Neural crest cell (in vitro differentiated cells): ENCODE measurements at regions not wholly inside any gene's neighbourhood (a gene's known extent, or its start where the extent isn't known, plus 50 kb on each side); places are given as distances from the start of the nearest gene placed in this dataset.

Source experiments
- DNase-seq: peaks from one replicate; pipeline ENCODE4 v3.0.0; 2021; ENCODE audit warnings: low read depth, mixed read lengths, low spot score
- H3K27ac Mint-ChIP-seq: one replicate; pipeline ENCODE4 v1.8.0; 2021; ENCODE audit warnings: mild to moderate bottlenecking, mixed read lengths; ENCODE audit not compliant: unreplicated experiment
- H3K27me3 Mint-ChIP-seq: 2 replicates; pipeline ENCODE4 v1.8.0; 2021; ENCODE audit warnings: low read depth, mild to moderate bottlenecking, mixed read lengths
- H3K36me3 Mint-ChIP-seq: 2 replicates; pipeline ENCODE4 v1.8.0; 2021; ENCODE audit warnings: low read depth, mild to moderate bottlenecking, mixed read lengths
- H3K4me1 Mint-ChIP-seq: 2 replicates; pipeline ENCODE4 v1.8.0; 2021; ENCODE audit warnings: mixed read lengths
- H3K4me3 Mint-ChIP-seq: one replicate; pipeline ENCODE4 v1.8.0; 2021; ENCODE audit warnings: mild to moderate bottlenecking, mixed read lengths
- H3K9me3 Mint-ChIP-seq: 2 replicates; pipeline ENCODE4 v1.8.0; 2021; ENCODE audit warnings: mixed read lengths
- TF ChIP-seq, protein P1 (sequence below): fragments of 200-600 bp; sonication (generic); conservative IDR thresholded peaks from 2 replicates; pipeline ENCODE4 v1.5.0; 2021; ENCODE audit warnings: antibody characterized with exemption, mild to moderate bottlenecking

DNA sequence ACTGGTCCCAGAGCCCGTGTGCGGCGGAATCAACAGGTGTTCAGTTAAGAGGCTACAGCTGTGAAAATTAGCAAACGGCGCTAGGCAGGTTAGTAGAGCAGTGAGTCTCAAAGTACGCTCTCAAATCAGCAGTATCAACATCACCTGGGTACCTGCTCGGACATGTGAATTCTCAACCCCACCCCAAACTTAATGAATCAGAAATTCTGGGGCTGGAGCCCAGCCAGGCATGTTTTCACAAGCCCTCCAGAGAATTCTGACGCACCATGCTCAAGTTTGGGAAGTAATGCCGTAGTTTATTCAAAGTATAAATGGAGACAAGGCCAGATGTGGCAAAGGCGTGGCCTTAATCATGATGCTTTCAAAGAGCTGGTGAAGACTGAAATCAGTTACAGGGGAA is 58.2 kb upstream of the PTCHD1 start:
- TF ChIP-seq, protein P1, sequence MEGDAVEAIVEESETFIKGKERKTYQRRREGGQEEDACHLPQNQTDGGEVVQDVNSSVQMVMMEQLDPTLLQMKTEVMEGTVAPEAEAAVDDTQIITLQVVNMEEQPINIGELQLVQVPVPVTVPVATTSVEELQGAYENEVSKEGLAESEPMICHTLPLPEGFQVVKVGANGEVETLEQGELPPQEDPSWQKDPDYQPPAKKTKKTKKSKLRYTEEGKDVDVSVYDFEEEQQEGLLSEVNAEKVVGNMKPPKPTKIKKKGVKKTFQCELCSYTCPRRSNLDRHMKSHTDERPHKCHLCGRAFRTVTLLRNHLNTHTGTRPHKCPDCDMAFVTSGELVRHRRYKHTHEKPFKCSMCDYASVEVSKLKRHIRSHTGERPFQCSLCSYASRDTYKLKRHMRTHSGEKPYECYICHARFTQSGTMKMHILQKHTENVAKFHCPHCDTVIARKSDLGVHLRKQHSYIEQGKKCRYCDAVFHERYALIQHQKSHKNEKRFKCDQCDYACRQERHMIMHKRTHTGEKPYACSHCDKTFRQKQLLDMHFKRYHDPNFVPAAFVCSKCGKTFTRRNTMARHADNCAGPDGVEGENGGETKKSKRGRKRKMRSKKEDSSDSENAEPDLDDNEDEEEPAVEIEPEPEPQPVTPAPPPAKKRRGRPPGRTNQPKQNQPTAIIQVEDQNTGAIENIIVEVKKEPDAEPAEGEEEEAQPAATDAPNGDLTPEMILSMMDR = no peak
- DNase-seq = no peak
- no peaks in the 10 kb centered on the region for H3K36me3 Mint-ChIP-seq
- no peaks in the 10 kb centered on the region for H3K9me3 Mint-ChIP-seq
- H3K4me3 Mint-ChIP-seq = no peak overlapping the region
- H3K27ac Mint-ChIP-seq = no peak overlapping the region
- H3K4me1 Mint-ChIP-seq = no peaks in the 10 kb centered on the region
- H3K27me3 Mint-ChIP-seq = no peaks in the 10 kb centered on the region
